ENCODE measurements at regions not wholly inside any gene's neighbourhood (a gene's known extent, or its start where the extent isn't known, plus 50 kb on each side); places are given as distances from the start of the nearest gene placed in this dataset.

DNA sequence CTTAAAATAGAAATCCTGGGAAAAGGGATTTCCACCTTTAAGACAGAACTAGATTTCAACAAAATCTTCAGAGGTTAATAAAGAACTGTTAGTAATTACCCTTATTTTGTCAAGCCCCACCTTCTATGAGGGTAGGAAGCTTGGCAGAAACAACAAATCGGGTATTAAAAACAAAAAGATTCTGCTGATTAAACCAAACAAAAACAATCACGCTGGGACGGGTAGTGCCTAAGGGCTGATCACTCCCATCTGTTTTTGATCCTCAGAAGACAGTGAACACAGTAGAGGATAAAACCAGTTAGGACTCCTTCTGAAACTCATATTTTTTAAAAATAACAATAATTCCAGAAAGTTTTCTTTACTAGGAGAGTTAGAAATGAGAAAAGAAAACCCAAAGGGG is 441.3 kb upstream of the API5 start:
- TF ChIP-seq, protein P1, sequence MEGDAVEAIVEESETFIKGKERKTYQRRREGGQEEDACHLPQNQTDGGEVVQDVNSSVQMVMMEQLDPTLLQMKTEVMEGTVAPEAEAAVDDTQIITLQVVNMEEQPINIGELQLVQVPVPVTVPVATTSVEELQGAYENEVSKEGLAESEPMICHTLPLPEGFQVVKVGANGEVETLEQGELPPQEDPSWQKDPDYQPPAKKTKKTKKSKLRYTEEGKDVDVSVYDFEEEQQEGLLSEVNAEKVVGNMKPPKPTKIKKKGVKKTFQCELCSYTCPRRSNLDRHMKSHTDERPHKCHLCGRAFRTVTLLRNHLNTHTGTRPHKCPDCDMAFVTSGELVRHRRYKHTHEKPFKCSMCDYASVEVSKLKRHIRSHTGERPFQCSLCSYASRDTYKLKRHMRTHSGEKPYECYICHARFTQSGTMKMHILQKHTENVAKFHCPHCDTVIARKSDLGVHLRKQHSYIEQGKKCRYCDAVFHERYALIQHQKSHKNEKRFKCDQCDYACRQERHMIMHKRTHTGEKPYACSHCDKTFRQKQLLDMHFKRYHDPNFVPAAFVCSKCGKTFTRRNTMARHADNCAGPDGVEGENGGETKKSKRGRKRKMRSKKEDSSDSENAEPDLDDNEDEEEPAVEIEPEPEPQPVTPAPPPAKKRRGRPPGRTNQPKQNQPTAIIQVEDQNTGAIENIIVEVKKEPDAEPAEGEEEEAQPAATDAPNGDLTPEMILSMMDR (IDR thresholded peaks at IDR 0.05; ENCODE audit: borderline replicate concordance, extremely low read depth, low read length, poor library complexity, severe bottlenecking) = no peak
- TF ChIP-seq EZH2 (IDR thresholded peaks at IDR 0.05; ENCODE audit: borderline replicate concordance, low read depth, low read length, severe bottlenecking) = no peak

All from DND-41 (cell line).